Keratinocyte (primary cell): ENCODE measurements at regions not wholly inside any gene's neighbourhood (a gene's known extent, or its start where the extent isn't known, plus 50 kb on each side); places are given as distances from the start of the nearest gene placed in this dataset.

ENCODE experiments used
- DNase-seq: peaks from one replicate; pipeline ENCODE4 v3.0.0-alpha.2; 2011; ENCODE audit warnings: low read depth, missing footprints, low spot score
- FAIRE-seq: peaks from 2 replicates; lab custom pipeline; 2011; peaks lifted over from hg19 to GRCh38; lab: Jason Lieb, UNC
- H2AFZ ChIP-seq: 2 replicates; pipeline ENCODE4 v1.6.0; 2012; ENCODE audit warnings: low read length, control low read depth, inconsistent platforms; ENCODE audit not compliant: control insufficient read depth
- H3K27ac ChIP-seq: 2 replicates; pipeline ENCODE4 v1.5.1; 2011; ENCODE audit warnings: low read length; ENCODE audit not compliant: control insufficient read depth, insufficient read depth
- H3K27me3 ChIP-seq: 3 replicates; pipeline ENCODE4 v1.6.0; 2011; ENCODE audit warnings: low read length; ENCODE audit not compliant: control insufficient read depth, insufficient read depth; ENCODE audit errors: extremely low read depth
- H3K36me3 ChIP-seq, 2 experiments: 2 replicates in 1 of 2; 3 replicates in 1 of 2; pipeline ENCODE4 v1.5.1; 2011; ENCODE audit warnings: low read length in 2 of 2, mild to moderate bottlenecking in 1 of 2; ENCODE audit not compliant: control insufficient read depth in 2 of 2, insufficient read depth in 2 of 2; ENCODE audit errors: extremely low read depth in 1 of 2
- H3K4me1 ChIP-seq: 3 replicates; pipeline ENCODE4 v1.5.1; 2011; ENCODE audit warnings: low read length; ENCODE audit not compliant: control insufficient read depth, insufficient read depth; ENCODE audit errors: extremely low read depth
- H3K4me2 ChIP-seq: 3 replicates; pipeline ENCODE4 v1.6.0; 2011; ENCODE audit warnings: low read depth, low read length; ENCODE audit not compliant: control insufficient read depth, insufficient read depth; ENCODE audit errors: extremely low read depth
- H3K4me3 ChIP-seq, 3 experiments: fragments of 200-600 bp in 1 of 3; sonication (generic) in 1 of 3; 2 replicates in 2 of 3; 3 replicates in 1 of 3; pipeline ENCODE4 v1.5.1; 2011 to 2016; ENCODE audit warnings: low read length in 3 of 3, mild to moderate bottlenecking in 3 of 3, control low read depth in 2 of 3, inconsistent platforms in 1 of 3, low read depth in 1 of 3, mixed read lengths in 1 of 3, mixed run types in 1 of 3, moderate library complexity in 1 of 3; ENCODE audit not compliant: control insufficient read depth in 2 of 3, insufficient read depth in 2 of 3; ENCODE audit errors: extremely low read depth in 1 of 3
- H3K79me2 ChIP-seq: 2 replicates; pipeline ENCODE4 v1.6.0; 2012; ENCODE audit warnings: low read length; ENCODE audit not compliant: control insufficient read depth, insufficient read depth
- H3K9ac ChIP-seq: 3 replicates; pipeline ENCODE4 v1.6.0; 2011; ENCODE audit warnings: low read length; ENCODE audit not compliant: control insufficient read depth, insufficient read depth; ENCODE audit errors: extremely low read depth
- H3K9me1 ChIP-seq: 3 replicates; pipeline ENCODE4 v1.6.0; 2011; ENCODE audit warnings: low read length; ENCODE audit not compliant: control insufficient read depth, insufficient read depth; ENCODE audit errors: extremely low read depth
- H3K9me3 ChIP-seq: 2 replicates; pipeline ENCODE4 v1.5.1; 2012; ENCODE audit warnings: low read depth, low read length; ENCODE audit not compliant: control insufficient read depth
- H4K20me1 ChIP-seq: 3 replicates; pipeline ENCODE4 v1.6.0; 2011; ENCODE audit warnings: low read length; ENCODE audit not compliant: control insufficient read depth, insufficient read depth; ENCODE audit errors: extremely low read depth
- CTCF ChIP-seq, 3 experiments: IDR thresholded peaks in 1 of 3; conservative IDR thresholded peaks in 1 of 3; optimal IDR thresholded peaks in 1 of 3; 2 replicates in 2 of 3; 3 replicates in 1 of 3; pipeline versions ENCODE3 to v1.5.1; 2011; ENCODE audit warnings: low read length in 3 of 3, mild to moderate bottlenecking in 3 of 3, moderate library complexity in 2 of 3, control low read depth in 1 of 3, inconsistent platforms in 1 of 3; ENCODE audit not compliant: insufficient read depth in 2 of 3; ENCODE audit errors: extremely low read depth in 1 of 3
- EZH2 ChIP-seq: IDR thresholded peaks from one replicate; pipeline ENCODE4 v1.6.1; 2012; ENCODE audit warnings: inconsistent platforms, mild to moderate bottlenecking, low read length, moderate library complexity
- dilution Hi-C: fragments of 300-500 bp; cut with MboI; formaldehyde crosslinking; loops from one replicate; pipeline ENCODE4 v1.7.0; 2020; ENCODE audit warnings: low sequenced_read_pairs; ENCODE audit not compliant: extremely low pct_ligation_motif_present

- Histone ChIP-seq H2AFZ (no peak overlapping the region), H3K36me3 (no peaks in the 10 kb centered on the region), H3K9ac (no peak overlapping the region), H3K27me3 (no peaks in the 10 kb centered on the region), H3K4me3 (no peak overlapping the region), H3K9me1 (no peaks in the 10 kb centered on the region), H3K4me1 (no peaks in the 10 kb centered on the region), H3K27ac (no peak overlapping the region), H4K20me1 (no peaks in the 10 kb centered on the region), H3K4me2 (no peak overlapping the region), H3K9me3 (no peaks in the 10 kb centered on the region), H3K79me2 (no peaks in the 10 kb centered on the region)
- TF ChIP-seq EZH2: no peak
- no peak for TF ChIP-seq CTCF (optimal IDR thresholded peaks at IDR 0.05 in 1 of 3, IDR thresholded peaks at IDR 0.05 in 1 of 3, conservative IDR thresholded peaks at IDR 0.05 in 1 of 3; ENCODE audit: extremely low read depth in 1 of 3, insufficient read depth in 2 of 3, low read length in 3 of 3)
- dilution Hi-C loops: no loop called here
- FAIRE-seq (no peak), DNase-seq (no peak)
Measured at GRCh38 chr1:218967836-218968235, 205.8 kb upstream of the LYPLAL1 start.

- H3K27me3 ChIP-seq: no peaks in the 10 kb centered on the region
- H3K27ac ChIP-seq: no peak overlapping the region
- no peaks in the 10 kb centered on the region for H3K4me1 ChIP-seq
- no peaks in the 10 kb centered on the region for H3K9me3 ChIP-seq
- no peaks in the 10 kb centered on the region for H3K36me3 ChIP-seq
- H3K9ac ChIP-seq: no peak overlapping the region
- no peaks in the 10 kb centered on the region for H4K20me1 ChIP-seq
- no peak for DNase-seq
- H2AFZ ChIP-seq: no peak overlapping the region
- no peak overlapping the region for H3K4me3 ChIP-seq
- FAIRE-seq: no peak
- no peaks in the 10 kb centered on the region for H3K79me2 ChIP-seq
- dilution Hi-C loops: no loop called here
- TF ChIP-seq CTCF (optimal IDR thresholded peaks at IDR 0.05 in 1 of 3, IDR thresholded peaks at IDR 0.05 in 1 of 3, conservative IDR thresholded peaks at IDR 0.05 in 1 of 3; ENCODE audit: extremely low read depth in 1 of 3, insufficient read depth in 2 of 3, low read length in 3 of 3) (no peak), EZH2 (no peak)
- no peak overlapping the region for H3K4me2 ChIP-seq
- H3K9me1 ChIP-seq: no peaks in the 10 kb centered on the region
Measured at GRCh38 chr1:218969006-218969405, 204.7 kb upstream of the LYPLAL1 start.
